Urinary bladder (tissue), 3 donors: ENCODE measurements at regions not wholly inside any gene's neighbourhood (a gene's known extent, or its start where the extent isn't known, plus 50 kb on each side); places are given as distances from the start of the nearest gene placed in this dataset.
"Not testable (repeated sequence)": the region's sequence is repeated elsewhere in the genome, so short reads cannot be mapped to it uniquely, and the experiment has no call there.

ENCODE experiments used
- DNase-seq: peaks from one replicate; pipeline ENCODE4 v3.0.0-alpha.2; 2015; ENCODE audit errors: extremely low spot score
- H3K27ac ChIP-seq: one replicate; pipeline ENCODE4 v1.5.1; 2013; ENCODE audit warnings: low read depth, mild to moderate bottlenecking, moderate library complexity
- H3K36me3 ChIP-seq: one replicate; pipeline ENCODE4 v1.6.1; 2013; ENCODE audit warnings: mild to moderate bottlenecking, moderate library complexity; ENCODE audit not compliant: insufficient read depth
- H3K4me1 ChIP-seq: one replicate; pipeline ENCODE4 v1.6.1; 2013; ENCODE audit warnings: mild to moderate bottlenecking, moderate library complexity; ENCODE audit not compliant: insufficient read depth
- H3K4me3 ChIP-seq: one replicate; pipeline ENCODE4 v1.5.1; 2013; ENCODE audit warnings: low read depth, low read length
- WGBS: extraction: QIAGEN DNeasy Blood & Tissue Kit; methylation state at CpG from one replicate; pipeline ENCODE4 v1.1.7; 2013; 5-methylcytosine and 5-hydroxymethylcytosine counted together
- donor health status: healthy with polysubstance abuse.
- donor health status: healthy.

- not testable (repeated sequence) for H3K36me3 ChIP-seq, H3K4me1 ChIP-seq, H3K27ac ChIP-seq, DNase-seq, H3K4me3 ChIP-seq
- 76% methylated on average over 4 of the region's 4 CpGs for WGBS
These were observed 154.2 kb upstream of the NUDT10 start for GRCh38 chrX:51178356-51178900.

GRCh38 chrX:51179805-51180204 lies 152.8 kb upstream of the NUDT10 start:
- not testable (repeated sequence) for H3K4me1 ChIP-seq, H3K4me3 ChIP-seq, H3K27ac ChIP-seq, DNase-seq, H3K36me3 ChIP-seq
- 62% methylated on average over 4 of the region's 5 CpGs for WGBS

- Histone ChIP-seq H3K4me3 (no peak overlapping the region), H3K27ac (no peak overlapping the region), H3K4me1 (no peaks in the 10 kb centered on the region), H3K36me3 (no peaks in the 10 kb centered on the region)
- no peak for DNase-seq
- 51% methylated on average over 6 of the region's 6 CpGs for WGBS
These were observed 150.1 kb upstream of the NUDT10 start for GRCh38 chrX:51182545-51182944.

- Histone ChIP-seq H3K4me1 (no peaks in the 10 kb centered on the region), H3K27ac (no peak overlapping the region), H3K4me3 (no peak overlapping the region), H3K36me3 (no peaks in the 10 kb centered on the region)
- no peak for DNase-seq
- 78% methylated on average over 1 of the region's 1 CpG for WGBS
These were observed 140.5 kb upstream of the NUDT10 start for GRCh38 chrX:51192104-51192503.

- H3K4me1 ChIP-seq, result no peaks in the 10 kb centered on the region
- no peaks in the 10 kb centered on the region for H3K36me3 ChIP-seq
- WGBS, result 61% methylated on average over 4 of the region's 4 CpGs
- no peak overlapping the region for H3K27ac ChIP-seq
- no peak overlapping the region for H3K4me3 ChIP-seq
- no peak for DNase-seq
These were observed 117.4 kb upstream of the NUDT10 start for GRCh38 chrX:51215266-51215665.

GRCh38 chrX:51215856-51216255 lies 116.8 kb upstream of the NUDT10 start:
- no peak overlapping the region for H3K27ac ChIP-seq
- H3K36me3 ChIP-seq, result no peaks in the 10 kb centered on the region
- DNase-seq, result no peak
- H3K4me3 ChIP-seq, result no peak overlapping the region
- no peaks in the 10 kb centered on the region for H3K4me1 ChIP-seq
- WGBS, result 80% methylated on average over 2 of the region's 2 CpGs

- DNase-seq, result no peak
- Histone ChIP-seq H3K27ac (no peak overlapping the region), H3K36me3 (no peaks in the 10 kb centered on the region), H3K4me1 (no peaks in the 10 kb centered on the region), H3K4me3 (no peak overlapping the region)
- WGBS, result 73% methylated on average over 4 of the region's 4 CpGs
These were observed 90.4 kb upstream of the NUDT10 start for GRCh38 chrX:51242212-51242611.

GRCh38 chrX:51257490-51257889 lies 75.1 kb upstream of the NUDT10 start:
- no peak for DNase-seq
- no peaks in the 10 kb centered on the region for H3K36me3 ChIP-seq
- no peak overlapping the region for H3K4me3 ChIP-seq
- no peaks in the 10 kb centered on the region for H3K4me1 ChIP-seq
- H3K27ac ChIP-seq, result no peak overlapping the region

GRCh38 chrX:51262271-51262670 lies 70.4 kb upstream of the NUDT10 start:
- H3K4me1 ChIP-seq, H3K27ac ChIP-seq, H3K36me3 ChIP-seq, H3K4me3 ChIP-seq, DNase-seq: not testable (repeated sequence)
- WGBS, result 79% methylated on average over 13 of the region's 13 CpGs

GRCh38 chrX:51272638-51273037 lies 60.0 kb upstream of the NUDT10 start:
- Histone ChIP-seq H3K4me1 (no peaks in the 10 kb centered on the region), H3K36me3 (no peaks in the 10 kb centered on the region), H3K4me3 (no peak overlapping the region), H3K27ac (no peak overlapping the region)
- 41% methylated on average over 2 of the region's 2 CpGs for WGBS
- no peak for DNase-seq

- WGBS, result 71% methylated on average over 6 of the region's 6 CpGs
- H3K4me3 ChIP-seq, result no peak overlapping the region
- H3K27ac ChIP-seq, result no peak overlapping the region
- no peak for DNase-seq
- H3K36me3 ChIP-seq, result no peaks in the 10 kb centered on the region
- H3K4me1 ChIP-seq, result no peaks in the 10 kb centered on the region
These were observed 50.8 kb upstream of the NUDT10 start for GRCh38 chrX:51281758-51282318.
